GM12865 (cell line): ENCODE measurements at regions not wholly inside any gene's neighbourhood (a gene's known extent, or its start where the extent isn't known, plus 50 kb on each side); places are given as distances from the start of the nearest gene placed in this dataset.
A peak's percentile ranks its signal among the peaks of the same experiment; 100 is the strongest.

Experiments
- DNase-seq: peaks from one replicate; pipeline ENCODE4 v3.0.0; 2010; ENCODE audit warnings: low read depth
- H3K4me3 ChIP-seq: 2 replicates; pipeline ENCODE4 v1.5.1; 2011; ENCODE audit warnings: mild to moderate bottlenecking, low read depth, low read length, control low read depth
- TF ChIP-seq, protein P1 (sequence below): IDR thresholded peaks from 2 replicates; pipeline ENCODE4 v1.5.1; 2011; ENCODE audit warnings: low read length, control low read depth, low read depth, inconsistent platforms; ENCODE audit not compliant: insufficient read depth; ENCODE audit errors: missing control alignments

DNA sequence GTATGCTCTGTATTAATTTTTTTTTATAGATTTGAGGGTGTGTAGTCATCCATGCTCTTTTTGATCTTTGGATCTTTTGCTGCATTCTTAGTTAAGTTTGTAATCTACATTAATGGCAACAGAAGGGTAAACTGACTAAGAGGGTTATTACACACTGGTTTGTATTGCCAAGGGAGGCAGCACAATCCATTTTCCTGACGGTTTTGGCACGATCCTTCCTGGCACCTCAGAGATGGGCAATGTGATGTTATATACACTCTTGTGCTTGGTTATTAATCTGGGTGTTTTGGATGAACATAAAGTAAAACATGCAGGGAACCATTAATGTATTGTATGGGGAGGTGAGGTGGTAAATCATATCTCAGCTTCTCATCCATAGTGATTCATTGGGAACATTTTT is 98.8 kb upstream of the SLC38A2 start:
- TF ChIP-seq, protein P1, sequence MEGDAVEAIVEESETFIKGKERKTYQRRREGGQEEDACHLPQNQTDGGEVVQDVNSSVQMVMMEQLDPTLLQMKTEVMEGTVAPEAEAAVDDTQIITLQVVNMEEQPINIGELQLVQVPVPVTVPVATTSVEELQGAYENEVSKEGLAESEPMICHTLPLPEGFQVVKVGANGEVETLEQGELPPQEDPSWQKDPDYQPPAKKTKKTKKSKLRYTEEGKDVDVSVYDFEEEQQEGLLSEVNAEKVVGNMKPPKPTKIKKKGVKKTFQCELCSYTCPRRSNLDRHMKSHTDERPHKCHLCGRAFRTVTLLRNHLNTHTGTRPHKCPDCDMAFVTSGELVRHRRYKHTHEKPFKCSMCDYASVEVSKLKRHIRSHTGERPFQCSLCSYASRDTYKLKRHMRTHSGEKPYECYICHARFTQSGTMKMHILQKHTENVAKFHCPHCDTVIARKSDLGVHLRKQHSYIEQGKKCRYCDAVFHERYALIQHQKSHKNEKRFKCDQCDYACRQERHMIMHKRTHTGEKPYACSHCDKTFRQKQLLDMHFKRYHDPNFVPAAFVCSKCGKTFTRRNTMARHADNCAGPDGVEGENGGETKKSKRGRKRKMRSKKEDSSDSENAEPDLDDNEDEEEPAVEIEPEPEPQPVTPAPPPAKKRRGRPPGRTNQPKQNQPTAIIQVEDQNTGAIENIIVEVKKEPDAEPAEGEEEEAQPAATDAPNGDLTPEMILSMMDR, result no peak
- no peak overlapping the region for H3K4me3 ChIP-seq
- DNase-seq, result no peak

DNA sequence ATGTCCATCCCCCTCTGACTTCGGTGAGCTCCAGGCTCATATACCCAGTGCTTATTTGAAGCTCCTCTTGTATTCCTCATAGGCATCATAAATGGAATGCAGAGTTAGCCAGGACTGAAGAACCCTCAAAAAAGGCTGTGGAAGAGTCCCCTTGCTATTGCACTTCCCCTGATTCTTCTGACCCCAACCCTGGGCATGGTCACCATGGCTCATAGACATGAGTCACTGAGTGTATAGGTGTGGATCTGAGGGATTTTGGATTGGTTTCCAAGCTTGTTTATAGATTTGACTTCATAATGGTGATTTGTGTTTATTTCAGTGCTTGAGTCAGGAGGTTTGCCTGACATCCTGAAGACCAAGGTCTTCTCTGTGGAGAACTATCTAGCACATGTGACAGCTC is 98.4 kb upstream of the SLC38A2 start:
- TF ChIP-seq, protein P1, result no peak
- no peak for DNase-seq
- no peak overlapping the region for H3K4me3 ChIP-seq

- peak; percentile 12 for DNase-seq
- H3K4me3 ChIP-seq, result no peak overlapping the region
- TF ChIP-seq, protein P1, result no peak
Observed at GRCh38 chr12:46470036-46470627, 97.6 kb upstream of the SLC38A2 start.

- H3K4me3 ChIP-seq, result no peak overlapping the region
- no peak for DNase-seq
- TF ChIP-seq, protein P1, result no peak
Observed at GRCh38 chr12:46468813-46469212, 96.2 kb upstream of the SLC38A2 start.

GRCh38 chr12:46468160-46468559 is 95.6 kb upstream of the SLC38A2 start:
- TF ChIP-seq, protein P1, result no peak
- H3K4me3 ChIP-seq, result no peak overlapping the region
- DNase-seq, result no peak

DNA sequence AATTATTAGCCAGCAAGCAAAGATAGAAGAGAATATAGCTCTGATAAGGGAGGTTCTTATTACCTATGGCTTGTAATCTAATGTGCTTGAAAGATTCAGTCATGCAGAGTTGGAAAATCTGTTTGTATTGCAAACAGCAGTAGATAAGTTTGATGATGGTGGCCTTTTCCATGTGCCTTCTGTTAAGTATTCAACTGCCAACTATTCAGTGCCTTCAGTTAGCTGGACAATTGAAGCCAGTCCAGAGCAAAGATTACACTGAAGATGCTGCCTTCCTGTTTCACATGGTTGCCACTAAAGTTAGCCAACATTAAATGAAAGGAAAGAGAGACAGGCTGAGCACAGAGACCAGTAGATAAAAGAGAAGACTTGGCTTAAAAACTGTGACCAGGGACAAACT is 92.7 kb upstream of the SLC38A2 start:
- no peak overlapping the region for H3K4me3 ChIP-seq
- TF ChIP-seq, protein P1, result no peak
- DNase-seq, result no peak

DNA sequence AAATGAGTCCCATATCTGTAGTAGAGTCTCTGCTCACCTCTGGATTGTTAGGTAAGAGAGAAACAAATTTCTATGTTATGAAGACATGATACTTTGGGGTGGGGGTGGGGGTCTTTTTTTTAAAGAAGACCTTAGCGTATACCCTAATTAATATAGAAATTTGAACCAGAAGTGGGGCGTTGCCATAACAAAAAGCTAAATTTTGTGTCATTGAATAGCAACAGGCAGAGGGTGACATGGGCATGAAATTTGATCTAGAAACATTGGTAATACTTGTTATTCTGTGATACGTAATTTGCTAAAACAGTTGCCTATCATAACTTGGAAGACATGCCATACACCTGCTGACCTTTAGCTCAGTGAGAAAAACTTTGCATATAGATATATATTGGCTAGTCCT is 92.3 kb upstream of the SLC38A2 start:
- DNase-seq, result no peak
- no peak overlapping the region for H3K4me3 ChIP-seq

More for the DNA sequence above, 92.3 kb upstream of the SLC38A2 start:
- TF ChIP-seq, protein P1, result no peak
